Neural progenitor cell (in vitro differentiated cells): ENCODE measurements at regions not wholly inside any gene's neighbourhood (a gene's known extent, or its start where the extent isn't known, plus 50 kb on each side); places are given as distances from the start of the nearest gene placed in this dataset.

Source experiments
- DNase-seq: peaks from one replicate; pipeline ENCODE4 v3.0.0-alpha.2; 2016; ENCODE audit warnings: low spot score
- H2AFZ ChIP-seq: fragments of 200-600 bp; sonication (generic); replicated peaks from 2 replicates; pipeline ENCODE4 v1.6.1; 2016; ENCODE audit warnings: antibody characterized with exemption
- H3F3A ChIP-seq: fragments of 200-600 bp; sonication (generic); 2 replicates; pipeline ENCODE4 v1.6.1; 2016; ENCODE audit warnings: antibody characterized with exemption, low read depth
- H3K27ac ChIP-seq: fragments of 200-600 bp; sonication (generic); 2 replicates; pipeline ENCODE4 v1.5.1; 2016; ENCODE audit warnings: mild to moderate bottlenecking
- H3K27me3 ChIP-seq: fragments of 200-600 bp; sonication (generic); 2 replicates; pipeline ENCODE4 v1.6.1; 2016; ENCODE audit warnings: mild to moderate bottlenecking, moderate library complexity
- H3K36me3 ChIP-seq: fragments of 200-600 bp; sonication (generic); 2 replicates; pipeline ENCODE4 v1.5.1; 2016
- H3K4me1 ChIP-seq: fragments of 200-600 bp; sonication (generic); 2 replicates; pipeline ENCODE4 v1.6.1; 2016; ENCODE audit warnings: mixed run types
- H3K4me2 ChIP-seq: fragments of 200-600 bp; sonication (generic); 2 replicates; pipeline ENCODE4 v1.6.1; 2016
- H3K4me3 ChIP-seq: fragments of 200-600 bp; sonication (generic); 2 replicates; pipeline ENCODE4 v1.5.1; 2016
- H3K79me2 ChIP-seq: fragments of 200-600 bp; sonication (generic); 2 replicates; pipeline ENCODE4 v1.6.1; 2016; ENCODE audit warnings: low read depth
- H3K9ac ChIP-seq: fragments of 200-600 bp; sonication (generic); 2 replicates; pipeline ENCODE4 v1.6.1; 2016
- H3K9me3 ChIP-seq: fragments of 200-600 bp; sonication (generic); 2 replicates; pipeline ENCODE4 v1.5.1; 2016; ENCODE audit warnings: low read depth
- H4K20me1 ChIP-seq: fragments of 200-600 bp; sonication (generic); 2 replicates; pipeline ENCODE4 v1.6.1; 2016; ENCODE audit warnings: low read depth
- H3K27ac Mint-ChIP-seq: 3 replicates; pipeline ENCODE4 v1.8.0; 2021; ENCODE audit warnings: mixed read lengths
- H3K27me3 Mint-ChIP-seq: 2 replicates; pipeline ENCODE4 v1.8.0; 2022; ENCODE audit warnings: low read depth, mild to moderate bottlenecking, inconsistent platforms, moderate library complexity, mixed read lengths; ENCODE audit not compliant: insufficient read depth
- H3K36me3 Mint-ChIP-seq: 3 replicates; pipeline ENCODE4 v1.8.0; 2021; ENCODE audit warnings: mixed read lengths
- H3K4me1 Mint-ChIP-seq: 3 replicates; pipeline ENCODE4 v1.8.0; 2021; ENCODE audit warnings: mixed read lengths
- H3K4me3 Mint-ChIP-seq: 3 replicates; pipeline ENCODE4 v1.8.0; 2021; ENCODE audit warnings: mild to moderate bottlenecking, moderate library complexity, mixed read lengths
- H3K9me3 Mint-ChIP-seq: 3 replicates; pipeline ENCODE4 v1.8.0; 2020; ENCODE audit warnings: mixed read lengths
- CTCF ChIP-seq: fragments of 200-600 bp; sonication (generic); IDR thresholded peaks from 2 replicates; pipeline ENCODE4 v1.5.1; 2017; ENCODE audit warnings: antibody characterized with exemption, mild to moderate bottlenecking
- EZH2 ChIP-seq: fragments of 200-600 bp; sonication (generic); IDR thresholded peaks from 2 replicates; pipeline ENCODE4 v1.6.1; 2017; ENCODE audit warnings: antibody characterized with exemption, mild to moderate bottlenecking, moderate library complexity
- EZH2phosphoT487 ChIP-seq: fragments of 200-600 bp; sonication (generic); IDR thresholded peaks from 2 replicates; pipeline ENCODE4 v1.6.1; 2017; ENCODE audit warnings: antibody characterized with exemption

GRCh38 chr18:78074400-78075020, 824.9 kb downstream of the GALR1 start:
- H3K27me3 ChIP-seq = no peaks in the 10 kb centered on the region
- no peaks in the 10 kb centered on the region for H3K79me2 ChIP-seq
- no peaks in the 10 kb centered on the region for H3K9me3 ChIP-seq
- no peak overlapping the region for H3K4me3 ChIP-seq
- H3K27ac Mint-ChIP-seq = no peak overlapping the region
- DNase-seq = peak; percentile 36
- H3K36me3 ChIP-seq = no peaks in the 10 kb centered on the region
- no peak overlapping the region for H3K4me2 ChIP-seq
- no peak overlapping the region for H3K4me3 Mint-ChIP-seq
- no peaks in the 10 kb centered on the region for H4K20me1 ChIP-seq
- H3K9ac ChIP-seq = no peak overlapping the region
- no peaks in the 10 kb centered on the region for H3K4me1 ChIP-seq
- H3K4me1 Mint-ChIP-seq = peaks cover 27% of the 10 kb centered on the region
- no peaks in the 10 kb centered on the region for H3K9me3 Mint-ChIP-seq
- no peaks in the 10 kb centered on the region for H3K36me3 Mint-ChIP-seq
- no peaks in the 10 kb centered on the region for H3F3A ChIP-seq
- H3K27me3 Mint-ChIP-seq = peaks cover 2% of the 10 kb centered on the region
- peak overlapping the region; percentile 89 for H2AFZ ChIP-seq
- no peak overlapping the region for H3K27ac ChIP-seq
- TF ChIP-seq EZH2 (no peak), CTCF (peak; percentile 37), EZH2phosphoT487 (no peak)

- H3K4me2 ChIP-seq = no peak overlapping the region
- Mint-ChIP-seq H3K27me3 (peaks cover 2% of the 10 kb centered on the region), H3K4me1 (peaks cover 9% of the 10 kb centered on the region), H3K36me3 (no peaks in the 10 kb centered on the region), H3K9me3 (no peaks in the 10 kb centered on the region), H3K27ac (no peak overlapping the region), H3K4me3 (no peak overlapping the region)
- no peak for DNase-seq
- no peaks in the 10 kb centered on the region for H4K20me1 ChIP-seq
- H3K9ac ChIP-seq = no peak overlapping the region
- H3K79me2 ChIP-seq = no peaks in the 10 kb centered on the region
- no peak overlapping the region for H3K27ac ChIP-seq
- H3K4me3 ChIP-seq = no peak overlapping the region
- no peaks in the 10 kb centered on the region for H3K4me1 ChIP-seq
- TF ChIP-seq EZH2phosphoT487 = no peak
- no peak for TF ChIP-seq CTCF
- no peak for TF ChIP-seq EZH2
- H3K36me3 ChIP-seq = no peaks in the 10 kb centered on the region
- no peak overlapping the region for H2AFZ ChIP-seq
- H3F3A ChIP-seq = no peaks in the 10 kb centered on the region
- H3K27me3 ChIP-seq = no peaks in the 10 kb centered on the region
- H3K9me3 ChIP-seq = no peaks in the 10 kb centered on the region
Observed at GRCh38 chr18:78080081-78080480, 830.4 kb downstream of the GALR1 start.

GRCh38 chr18:78080761-78081160, 831.1 kb downstream of the GALR1 start:
- no peak overlapping the region for H3K27ac ChIP-seq
- no peak overlapping the region for H3K27ac Mint-ChIP-seq
- no peak for DNase-seq
- no peaks in the 10 kb centered on the region for H3K9me3 ChIP-seq
- H3K9ac ChIP-seq = no peak overlapping the region
- H3K9me3 Mint-ChIP-seq = no peaks in the 10 kb centered on the region
- H3K4me3 Mint-ChIP-seq = no peak overlapping the region
- H3K27me3 ChIP-seq = no peaks in the 10 kb centered on the region
- H3K4me1 ChIP-seq = no peaks in the 10 kb centered on the region
- peaks cover 2% of the 10 kb centered on the region for H3K27me3 Mint-ChIP-seq
- no peaks in the 10 kb centered on the region for H3K36me3 ChIP-seq
- H3K79me2 ChIP-seq = no peaks in the 10 kb centered on the region
- H3K4me2 ChIP-seq = no peak overlapping the region
- no peaks in the 10 kb centered on the region for H3F3A ChIP-seq
- no peak overlapping the region for H2AFZ ChIP-seq
- no peaks in the 10 kb centered on the region for H4K20me1 ChIP-seq
- no peak overlapping the region for H3K4me3 ChIP-seq
- TF ChIP-seq EZH2 (no peak), EZH2phosphoT487 (no peak), CTCF (no peak)
- no peaks in the 10 kb centered on the region for H3K36me3 Mint-ChIP-seq
- H3K4me1 Mint-ChIP-seq = peaks cover 4% of the 10 kb centered on the region
